Neural cell (in vitro differentiated cells): ENCODE measurements at regions not wholly inside any gene's neighbourhood (a gene's known extent, or its start where the extent isn't known, plus 50 kb on each side); places are given as distances from the start of the nearest gene placed in this dataset.

Experiments
- POLR2AphosphoS5 ChIP-seq: IDR thresholded peaks from 2 replicates; pipeline ENCODE4 v1.6.1; 2012
- RAD21 ChIP-seq: fragments of 450-650 bp; conservative IDR thresholded peaks from 2 replicates; pipeline ENCODE4 v1.6.1; 2014; ENCODE audit warnings: antibody characterized with exemption, mild to moderate bottlenecking, moderate library complexity

DNA sequence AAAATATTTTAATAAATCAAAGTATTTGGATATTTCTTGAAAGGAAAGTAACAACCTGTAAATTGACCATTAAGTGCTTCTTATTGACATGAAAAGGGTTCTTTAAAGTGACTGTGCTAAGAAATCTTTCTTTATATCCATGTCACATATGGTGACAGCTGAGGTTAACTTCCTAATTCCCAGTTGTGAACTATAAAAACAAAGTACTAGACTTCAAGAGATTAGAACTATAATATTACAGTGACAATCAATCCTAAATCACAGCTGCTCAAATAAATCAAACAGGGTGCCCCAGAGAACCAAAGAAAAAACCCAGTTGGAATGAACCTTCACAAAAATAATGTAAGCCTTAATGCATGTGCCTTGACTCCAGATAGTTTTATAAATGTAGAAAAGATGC lies 332.6 kb upstream of the PDE4D start:
- no peak for TF ChIP-seq RAD21
- TF ChIP-seq POLR2AphosphoS5, result peak; percentile 17
